HEK293T (cell line): ENCODE measurements at regions not wholly inside any gene's neighbourhood (a gene's known extent, or its start where the extent isn't known, plus 50 kb on each side); places are given as distances from the start of the nearest gene placed in this dataset.

ENCODE experiments used
- BHLHE40 ChIP-seq: fragments of 450-650 bp; IDR thresholded peaks from 2 replicates; pipeline ENCODE4 v1.6.1; 2016; ENCODE audit warnings: mild to moderate bottlenecking, moderate library complexity, borderline replicate concordance
- CTBP1 ChIP-seq: fragments of 450-650 bp; IDR thresholded peaks from 2 replicates; pipeline ENCODE4 v1.6.1; 2016; ENCODE audit warnings: borderline replicate concordance
- FOXM1 ChIP-seq: fragments of 450-650 bp; IDR thresholded peaks from 2 replicates; pipeline ENCODE4 v1.6.1; 2017; ENCODE audit warnings: mild to moderate bottlenecking, borderline replicate concordance
- L3MBTL2 ChIP-seq: fragments of 450-650 bp; conservative IDR thresholded peaks from 2 replicates; pipeline ENCODE4 v1.6.1; 2016; ENCODE audit warnings: mild to moderate bottlenecking
- LEF1 ChIP-seq: fragments of 450-650 bp; IDR thresholded peaks from 2 replicates; pipeline ENCODE4 v1.6.1; 2017; ENCODE audit warnings: mild to moderate bottlenecking, borderline replicate concordance
- SP1 ChIP-seq: fragments of 450-650 bp; IDR thresholded peaks from 2 replicates; pipeline ENCODE4 v1.6.1; 2017

- TF ChIP-seq BHLHE40: no peak
- no peak for TF ChIP-seq FOXM1
- TF ChIP-seq L3MBTL2: no peak
- TF ChIP-seq SP1: no peak
- no peak for TF ChIP-seq LEF1
- no peak for TF ChIP-seq CTBP1
Observed at GRCh38 chr9:108528231-108528630, 327.6 kb downstream of the ACTL7B start.
